ENCODE measurements at regions not wholly inside any gene's neighbourhood (a gene's known extent, or its start where the extent isn't known, plus 50 kb on each side); places are given as distances from the start of the nearest gene placed in this dataset.

- no peaks in the 10 kb centered on the region for H3K4me1 ChIP-seq (replicated peaks in 1 of 4; ENCODE audit: control insufficient read depth in 3 of 4, insufficient read depth in 4 of 4, low read length in 3 of 4)
- no peak overlapping the region for H2BK20ac ChIP-seq (ENCODE audit: low read length)
- H2AK5ac ChIP-seq (ENCODE audit: low read depth, low read length) = no peak overlapping the region
- no peak overlapping the region for H4K91ac ChIP-seq (replicated peaks; ENCODE audit: insufficient read length, low read length)
- no peak overlapping the region for H3K27ac ChIP-seq (ENCODE audit: low read depth, low read length)
- TF ChIP-seq EGR1 (IDR thresholded peaks at IDR 0.05; ENCODE audit: borderline replicate concordance, low read depth, low read length) (no peak), ZNF274 (IDR thresholded peaks at IDR 0.05; ENCODE audit: borderline replicate concordance, extremely low read depth, low read length) (no peak), RFX5 (IDR thresholded peaks at IDR 0.05; ENCODE audit: borderline replicate concordance, low read depth, low read length) (no peak), ASH2L (IDR thresholded peaks at IDR 0.05; ENCODE audit: low read length) (no peak), CTCF (IDR thresholded peaks at IDR 0.05; ENCODE audit: control extremely low read depth in 1 of 3, insufficient read depth in 1 of 3, low read depth in 1 of 3, low read length in 3 of 3) (no peak), SP1 (IDR thresholded peaks at IDR 0.05; ENCODE audit: low read depth, low read length) (no peak)
- no peak for DNase-seq (ENCODE audit: low read depth in 1 of 2, low spot score in 2 of 2)
- H2BK5ac ChIP-seq (ENCODE audit: low read depth, low read length) = no peak overlapping the region
- H3K9me3 ChIP-seq (ENCODE audit: insufficient read depth in 2 of 2, low read depth in 1 of 2, low read length in 1 of 2) = peaks cover 12 to 29% of the 10 kb centered on the region in 2 experiments
- H4K8ac ChIP-seq (ENCODE audit: extremely low read depth, insufficient read depth, low read length) = no peak overlapping the region
- no peak overlapping the region for H3K4me3 ChIP-seq (ENCODE audit: extremely low read depth in 1 of 4, insufficient read depth in 2 of 4, low read depth in 3 of 4, low read length in 4 of 4)
- H3K14ac ChIP-seq (ENCODE audit: insufficient read length) = no peak overlapping the region
- H3K18ac ChIP-seq (ENCODE audit: extremely low read depth, low read length) = no peak overlapping the region
- H2BK15ac ChIP-seq (ENCODE audit: low read length) = no peak overlapping the region
- H2AFZ ChIP-seq (ENCODE audit: low read length) = no peak overlapping the region
- no peak for FAIRE-seq
- H4K5ac ChIP-seq (ENCODE audit: insufficient read length, low read depth, low read length) = no peak overlapping the region
- no peak overlapping the region for H2BK12ac ChIP-seq (ENCODE audit: low read depth, low read length)
- H3K23ac ChIP-seq (ENCODE audit: insufficient read length) = no peak overlapping the region
- no peaks in the 10 kb centered on the region for H3K23me2 ChIP-seq (ENCODE audit: low read depth, low read length)
- H3K9ac ChIP-seq (replicated peaks in 1 of 4; ENCODE audit: extremely low read depth in 1 of 4, low read depth in 3 of 4, low read length in 3 of 4) = no peak overlapping the region
- H3K27me3 ChIP-seq (replicated peaks in 1 of 4; ENCODE audit: control insufficient read depth in 3 of 4, extremely low read depth in 1 of 4, insufficient read depth in 3 of 4, low read length in 3 of 4) = no peaks in the 10 kb centered on the region
- H2BK120ac ChIP-seq (replicated peaks; ENCODE audit: low read depth, low read length) = no peak overlapping the region
- H3K79me1 ChIP-seq (ENCODE audit: low read depth, low read length) = no peaks in the 10 kb centered on the region
- CTCF ChIA-PET (ENCODE audit: partially characterized antibody) = no interaction called here
- H3K4me2 ChIP-seq (ENCODE audit: insufficient read depth in 1 of 2, low read depth in 2 of 2, low read length in 2 of 2) = no peak overlapping the region
- no peak overlapping the region for H3K56ac ChIP-seq (replicated peaks; ENCODE audit: insufficient read length, low read depth, low read length)
- POLR2A ChIA-PET (ENCODE audit: partially characterized antibody) = no interaction called here
- H3K36me3 ChIP-seq (ENCODE audit: control insufficient read depth in 2 of 4, insufficient read depth in 4 of 4, low read length in 3 of 4) = no peaks in the 10 kb centered on the region
- no peak overlapping the region for H3K4ac ChIP-seq (replicated peaks; ENCODE audit: insufficient read length, low read depth, low read length)
- no peaks in the 10 kb centered on the region for H3K79me2 ChIP-seq (ENCODE audit: control insufficient read depth in 1 of 2, insufficient read depth in 2 of 2, low read length in 2 of 2)
- no peaks in the 10 kb centered on the region for H4K20me1 ChIP-seq (replicated peaks in 1 of 2; ENCODE audit: control insufficient read depth in 1 of 2, insufficient read depth in 2 of 2, low read length in 2 of 2)
Measured at GRCh38 chr12:31853977-31854376, 105.2 kb upstream of the RESF1 start.

Measured in H1 (cell line).